GM18526 (cell line): ENCODE measurements at regions not wholly inside any gene's neighbourhood (a gene's known extent, or its start where the extent isn't known, plus 50 kb on each side); places are given as distances from the start of the nearest gene placed in this dataset.

Experiments
- POLR2A ChIP-seq: IDR thresholded peaks from 3 replicates; pipeline ENCODE4 v1.6.1; 2011; ENCODE audit not compliant: insufficient read length; ENCODE audit errors: extremely low read depth

GRCh38 chr3:177842302-177842701 is 645.0 kb upstream of the TBL1XR1 start:
- TF ChIP-seq POLR2A = no peak

DNA sequence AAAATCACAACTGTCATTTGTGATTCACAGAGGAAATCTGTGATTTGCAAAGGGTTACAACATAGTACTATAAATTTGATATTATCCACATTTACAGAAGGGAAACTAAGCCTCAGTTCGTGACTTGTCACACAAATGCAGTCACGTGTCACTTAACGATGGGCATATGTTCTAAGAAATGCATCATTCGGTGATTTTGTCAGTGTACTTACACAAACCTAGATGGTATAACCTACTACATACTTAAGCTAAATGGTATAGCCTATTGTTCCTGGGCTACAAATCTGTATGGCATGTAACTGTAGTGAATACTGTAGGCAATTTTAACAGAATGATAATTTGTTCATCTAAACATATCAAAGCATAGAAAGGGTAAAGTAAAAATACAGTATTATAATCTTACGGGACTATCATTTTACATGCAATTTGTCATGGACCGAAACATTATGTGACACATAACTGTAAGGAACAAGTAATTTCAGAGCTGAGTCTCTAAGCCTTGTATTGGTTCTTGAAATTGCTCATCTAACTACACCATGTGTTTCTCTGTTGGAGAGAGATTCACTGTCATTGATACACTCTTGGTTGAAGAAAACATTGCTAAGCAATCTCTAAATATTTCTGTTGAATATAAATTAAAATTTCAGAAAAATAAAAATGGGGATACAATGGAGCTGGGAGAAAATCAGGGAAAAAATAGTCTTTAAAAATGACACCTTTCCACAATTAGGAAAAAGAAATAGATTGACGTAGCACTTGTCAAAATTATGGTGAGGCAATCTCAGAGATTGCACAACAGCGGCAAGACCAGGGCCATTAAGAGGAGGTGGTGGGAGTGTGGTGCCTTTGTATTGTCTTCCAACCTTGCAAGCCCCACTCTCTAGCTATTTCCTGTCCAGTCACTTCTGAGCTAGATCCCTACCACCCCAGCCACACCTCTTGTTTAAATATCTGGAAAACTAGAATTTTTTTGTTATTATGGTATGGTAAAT is 645.8 kb upstream of the TBL1XR1 start:
- TF ChIP-seq POLR2A = no peak

DNA sequence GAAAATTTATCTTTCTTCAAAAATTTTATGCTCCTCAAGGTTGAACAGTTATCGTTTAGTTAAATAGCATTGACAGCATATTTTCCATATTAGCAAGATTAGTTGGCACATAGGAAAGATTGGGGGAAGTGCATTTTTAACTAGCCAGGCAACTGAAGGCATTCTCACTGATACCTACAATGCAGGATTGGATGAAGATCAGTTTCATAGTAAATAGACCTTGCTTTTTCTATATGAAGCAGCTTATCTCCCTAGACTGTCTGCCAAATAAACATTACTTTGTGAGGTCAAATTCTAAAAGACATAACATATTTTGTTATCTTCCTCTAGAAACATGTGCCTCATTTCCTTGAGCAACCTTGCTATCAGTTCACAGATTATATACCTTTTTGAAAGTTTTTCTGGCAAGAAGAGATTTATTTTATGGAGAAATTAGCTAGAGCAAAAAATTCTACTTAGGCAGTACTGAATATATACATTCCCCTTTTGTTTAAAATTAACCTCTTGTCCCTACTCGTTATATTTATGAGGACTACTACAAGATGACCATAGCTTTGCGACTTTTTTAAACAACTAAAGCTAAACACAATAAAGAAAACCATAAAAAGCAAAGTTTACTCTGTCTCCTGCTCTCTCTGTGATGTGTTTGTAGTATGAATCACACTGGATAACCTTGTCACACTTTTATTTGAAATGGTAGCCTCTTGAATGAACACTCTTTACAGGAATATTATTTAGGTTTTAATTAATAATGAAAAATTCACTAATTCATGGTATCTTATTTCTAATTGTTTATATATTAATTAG is 654.9 kb upstream of the TBL1XR1 start:
- TF ChIP-seq POLR2A = no peak

DNA sequence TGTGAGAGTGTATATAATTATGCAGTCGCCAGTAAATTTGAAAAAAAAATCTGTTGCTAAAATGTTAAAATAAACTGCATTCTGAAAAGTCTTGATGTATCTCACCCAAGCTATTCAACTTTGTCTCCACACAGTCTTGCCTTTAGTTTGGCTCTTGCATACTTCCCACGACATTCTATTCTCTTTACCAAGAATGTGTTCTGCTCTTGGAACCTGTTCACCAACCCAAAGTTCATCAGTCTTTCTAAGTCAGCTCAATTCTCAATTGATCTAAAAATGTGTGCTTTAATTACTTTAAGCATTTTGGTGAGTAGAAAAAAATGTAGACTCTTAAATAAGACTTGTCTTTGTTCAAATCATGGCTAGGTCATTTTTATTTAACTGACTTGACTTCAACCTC is 657.7 kb upstream of the TBL1XR1 start:
- no peak for TF ChIP-seq POLR2A

- no peak for TF ChIP-seq POLR2A
Measured at GRCh38 chr3:177860184-177860583, 662.9 kb upstream of the TBL1XR1 start.

- no peak for TF ChIP-seq POLR2A
Measured at GRCh38 chr3:177862962-177863491, 665.7 kb upstream of the TBL1XR1 start.

GRCh38 chr3:177878192-177878591 is 658.0 kb upstream of the KCNMB2 start:
- TF ChIP-seq POLR2A = no peak

GRCh38 chr3:177878957-177879356 is 657.3 kb upstream of the KCNMB2 start:
- no peak for TF ChIP-seq POLR2A

DNA sequence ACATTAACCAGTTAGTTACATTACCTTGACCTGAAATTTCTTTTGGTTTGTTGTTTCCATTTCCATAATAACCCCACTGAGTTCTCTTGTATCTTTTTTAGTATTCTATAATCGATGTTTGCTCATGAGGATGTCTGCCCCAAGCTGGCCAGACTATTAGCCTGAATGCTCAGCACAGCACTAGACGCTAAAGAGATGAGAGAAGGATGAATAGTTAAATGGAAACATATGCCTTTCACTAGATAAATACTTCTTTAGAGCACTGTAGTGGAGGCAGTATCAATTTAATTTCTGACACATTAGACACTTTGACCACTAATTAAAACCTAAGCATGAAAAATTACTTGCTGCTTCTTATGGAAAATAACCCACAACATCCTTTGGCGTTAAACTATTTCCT is 654.9 kb upstream of the KCNMB2 start:
- no peak for TF ChIP-seq POLR2A

GRCh38 chr3:177882124-177882648 is 654.0 kb upstream of the KCNMB2 start:
- no peak for TF ChIP-seq POLR2A

DNA sequence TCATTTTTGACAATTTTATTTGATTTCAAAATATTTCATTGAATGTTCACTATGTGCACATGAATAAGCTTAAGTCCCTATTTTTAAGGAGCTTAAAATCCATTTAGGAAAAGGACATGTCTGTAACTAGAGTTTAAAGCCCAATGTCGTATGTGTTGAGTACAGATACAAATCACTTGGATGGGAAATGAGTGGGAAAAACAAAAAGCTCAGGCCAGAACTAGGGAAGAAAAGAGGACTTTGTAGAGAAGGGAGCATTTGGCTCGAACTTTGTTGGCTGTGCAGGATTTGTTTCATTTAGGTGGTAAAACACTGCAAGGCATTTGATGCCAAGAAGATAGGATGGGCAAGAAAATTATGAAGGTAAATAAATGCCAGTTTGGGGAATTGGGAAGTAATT is 653.1 kb upstream of the KCNMB2 start:
- no peak for TF ChIP-seq POLR2A

- no peak for TF ChIP-seq POLR2A
Measured at GRCh38 chr3:177883957-177884356, 652.3 kb upstream of the KCNMB2 start.

DNA sequence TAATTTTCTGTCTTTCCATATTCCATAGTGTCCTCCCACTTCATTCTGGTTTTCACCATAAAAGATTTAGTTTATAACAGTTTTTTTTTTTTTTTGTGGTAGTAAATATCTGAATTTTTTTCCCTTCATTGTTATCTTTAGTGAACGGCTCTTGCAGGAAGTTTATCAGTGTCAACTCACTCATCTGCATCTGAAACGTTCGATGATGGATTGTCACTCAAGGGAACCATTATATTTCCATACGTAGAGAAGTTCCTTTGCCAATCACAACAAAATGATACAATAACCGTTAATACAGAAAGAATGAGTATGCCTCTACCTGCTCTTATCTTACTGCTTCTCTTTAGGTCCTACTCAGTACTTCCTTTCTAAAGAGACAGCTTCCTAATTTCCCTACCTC is 651.2 kb upstream of the KCNMB2 start:
- no peak for TF ChIP-seq POLR2A

DNA sequence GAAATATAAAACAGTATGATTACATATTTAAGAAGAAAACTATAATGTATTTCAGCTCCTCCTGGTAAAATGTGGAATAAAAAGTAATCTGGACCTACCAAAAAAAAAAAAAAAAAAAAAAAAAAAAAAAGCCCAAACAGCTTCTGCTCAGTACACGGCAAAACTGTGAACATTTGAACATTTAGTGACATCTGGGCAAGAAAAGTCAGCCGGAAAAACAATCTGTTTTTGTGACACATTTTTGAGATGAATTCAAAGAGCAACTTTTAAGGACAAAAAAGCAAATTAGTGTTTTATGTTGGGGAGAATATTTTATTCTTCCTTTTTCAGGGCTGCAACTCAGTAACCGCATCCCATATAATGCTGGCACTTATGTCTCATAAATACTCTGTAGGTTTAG is 649.7 kb upstream of the KCNMB2 start:
- TF ChIP-seq POLR2A = no peak

- TF ChIP-seq POLR2A = no peak
Measured at GRCh38 chr3:177887475-177887874, 648.8 kb upstream of the KCNMB2 start.
